HG03060 (cell line): ENCODE measurements at regions not wholly inside any gene's neighbourhood (a gene's known extent, or its start where the extent isn't known, plus 50 kb on each side); places are given as distances from the start of the nearest gene placed in this dataset.

ENCODE experiments used
- ATAC-seq: cut with Tn5 transposase; IDR thresholded peaks from one replicate; pipeline ENCODE4 v1.9.1; 2021; ENCODE audit warnings: low read depth, moderate number of reproducible peaks; ENCODE audit not compliant: unreplicated experiment

DNA sequence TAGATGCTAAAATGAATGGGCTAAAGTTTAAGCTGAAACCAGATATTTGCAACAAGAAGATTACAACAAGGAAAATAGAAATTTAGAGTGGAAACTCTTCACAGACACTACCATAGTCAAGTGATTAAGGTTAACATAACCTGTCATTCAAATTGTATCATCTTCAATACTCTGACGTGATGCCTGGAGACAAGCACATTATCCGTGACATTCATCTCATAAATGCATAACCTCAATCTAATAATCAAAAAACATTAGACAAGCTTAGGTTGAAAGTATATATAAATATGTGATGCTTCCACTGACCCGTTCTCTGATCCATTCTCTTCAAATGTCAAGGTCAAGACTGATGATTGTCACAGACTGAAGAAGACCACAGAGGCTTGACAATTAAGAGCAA is 263.8 kb upstream of the MEOX2 start:
- ATAC-seq: no peak

DNA sequence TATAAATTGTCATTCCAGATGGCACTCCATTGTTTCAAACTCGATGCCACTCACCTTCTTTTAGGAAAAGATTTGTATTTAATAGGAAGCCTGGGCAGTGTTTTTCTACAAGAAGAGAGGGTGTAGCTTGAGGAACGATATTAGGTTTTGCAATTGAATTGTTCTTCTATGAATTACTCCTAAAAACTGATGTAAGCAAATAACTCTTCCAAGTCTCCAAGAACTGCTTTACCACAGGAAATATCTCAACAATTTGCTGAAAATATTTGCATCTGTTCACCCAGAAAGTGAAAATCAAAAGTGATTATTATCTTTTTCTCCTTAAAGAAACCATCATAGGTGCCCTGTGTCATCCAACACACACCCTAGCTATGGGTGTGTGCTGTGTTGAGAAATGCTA is 261.3 kb upstream of the MEOX2 start:
- ATAC-seq: no peak

DNA sequence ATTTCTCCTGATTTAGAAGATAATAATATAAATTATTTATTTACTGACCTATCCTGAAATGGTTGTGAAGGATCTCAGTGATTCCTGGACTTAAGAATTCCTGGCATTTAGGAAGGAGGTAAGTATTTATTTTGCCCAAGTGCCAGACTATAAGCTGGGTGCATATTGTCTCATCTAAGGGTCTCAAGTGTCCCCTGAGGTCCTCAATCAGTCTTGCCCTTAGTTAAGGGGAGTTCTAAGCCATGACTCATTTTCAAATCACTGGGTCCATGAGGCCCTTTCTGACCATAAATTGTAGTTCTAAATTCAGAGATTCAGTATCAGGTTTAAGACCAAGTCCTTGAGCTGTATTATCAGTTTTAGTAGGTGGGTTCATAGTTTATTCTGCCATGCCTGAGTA is 251.6 kb upstream of the MEOX2 start:
- no peak for ATAC-seq

DNA sequence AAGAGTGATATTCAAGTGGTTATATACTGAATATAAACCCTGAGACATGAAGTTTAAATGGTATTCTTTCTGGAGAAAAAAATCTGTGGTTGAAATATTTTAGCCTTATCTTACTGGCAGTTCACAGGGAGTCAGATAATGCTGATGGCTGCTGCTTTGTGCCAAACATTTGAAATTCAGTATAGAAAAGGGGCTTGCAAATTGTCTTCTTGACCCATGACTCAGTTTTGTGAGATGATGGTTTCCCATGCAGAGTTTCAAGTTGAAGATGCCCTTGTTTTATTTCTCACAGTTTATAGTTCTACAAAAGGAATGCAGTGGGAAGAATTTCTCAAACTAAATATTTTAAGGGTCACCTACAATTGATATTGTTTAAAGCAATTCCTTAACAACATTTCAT is 251.1 kb upstream of the MEOX2 start:
- no peak for ATAC-seq

DNA sequence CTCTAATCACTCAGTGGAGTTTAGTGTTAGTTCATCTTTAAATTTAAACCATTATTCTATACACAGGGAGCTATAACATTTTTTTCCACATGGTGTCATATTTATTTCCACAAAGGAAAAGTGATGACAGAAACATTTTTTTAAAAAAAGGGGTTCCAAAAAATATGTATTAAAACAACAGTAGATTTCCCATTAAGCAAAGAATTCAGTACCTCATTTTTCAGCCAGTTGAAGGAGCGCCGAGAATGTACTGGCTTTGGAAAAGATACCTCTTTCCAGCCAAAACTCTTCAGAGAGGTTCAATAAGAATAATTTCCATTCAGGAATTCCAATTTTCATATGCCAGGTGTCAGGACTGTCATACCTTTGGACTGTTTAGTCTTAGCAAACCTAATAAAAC is 250.5 kb upstream of the MEOX2 start:
- no peak for ATAC-seq

DNA sequence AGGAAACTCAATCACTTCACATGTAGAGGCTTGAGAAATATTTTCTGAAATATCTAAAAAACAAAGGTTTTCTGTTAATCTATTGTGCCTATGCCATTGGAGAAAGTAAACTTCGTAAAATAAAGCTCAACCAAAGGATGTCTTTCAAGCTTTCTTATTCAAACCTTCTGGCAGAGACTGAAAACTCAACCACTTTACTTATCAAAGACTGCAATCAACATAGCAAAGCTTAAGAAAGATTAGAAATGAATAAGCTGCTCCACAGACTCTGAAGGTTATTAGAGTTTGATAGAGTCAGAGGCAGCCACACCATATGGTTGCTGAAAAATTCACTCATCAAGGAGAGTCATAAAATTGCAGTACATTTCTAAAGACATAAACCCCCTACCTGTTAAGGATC is 245.8 kb upstream of the MEOX2 start:
- ATAC-seq: no peak

DNA sequence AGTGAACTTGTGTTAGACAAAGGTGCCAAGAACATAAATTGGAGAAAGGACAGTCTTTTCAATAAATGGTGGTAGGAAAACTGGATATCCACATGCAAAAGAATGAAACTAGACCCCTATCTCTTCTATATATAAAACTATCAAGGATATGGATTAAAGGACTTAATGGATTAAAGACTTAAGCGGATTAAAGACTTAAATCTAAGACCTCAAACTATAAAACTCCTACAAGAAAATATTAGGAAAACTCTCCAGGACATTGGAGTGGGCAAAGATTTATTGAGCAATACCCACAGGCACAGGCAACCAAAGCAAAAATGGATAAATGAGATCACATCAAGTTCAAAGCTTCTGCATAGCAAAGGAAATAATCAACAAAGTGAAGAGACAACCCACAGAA is 242.9 kb upstream of the MEOX2 start:
- ATAC-seq: no peak

DNA sequence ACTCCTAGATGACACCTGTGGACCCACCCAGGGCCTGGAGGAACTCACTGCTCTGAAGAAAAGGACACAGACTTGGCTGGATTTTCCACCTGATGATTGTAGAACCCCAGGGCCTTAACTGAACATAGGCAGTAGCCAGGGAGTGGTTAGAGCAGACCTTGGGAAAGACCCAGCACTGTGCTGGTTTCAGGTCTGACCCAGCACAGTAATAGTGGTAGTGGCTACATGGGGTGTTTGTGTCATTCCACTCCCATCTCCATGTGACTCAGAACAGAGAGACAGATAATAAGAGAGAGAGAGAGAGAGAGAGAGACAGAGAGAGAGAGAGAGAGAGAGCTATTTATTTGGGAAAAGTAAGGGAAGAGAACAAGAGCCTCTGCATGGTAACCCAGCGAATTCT is 239.1 kb upstream of the MEOX2 start:
- ATAC-seq: no peak

DNA sequence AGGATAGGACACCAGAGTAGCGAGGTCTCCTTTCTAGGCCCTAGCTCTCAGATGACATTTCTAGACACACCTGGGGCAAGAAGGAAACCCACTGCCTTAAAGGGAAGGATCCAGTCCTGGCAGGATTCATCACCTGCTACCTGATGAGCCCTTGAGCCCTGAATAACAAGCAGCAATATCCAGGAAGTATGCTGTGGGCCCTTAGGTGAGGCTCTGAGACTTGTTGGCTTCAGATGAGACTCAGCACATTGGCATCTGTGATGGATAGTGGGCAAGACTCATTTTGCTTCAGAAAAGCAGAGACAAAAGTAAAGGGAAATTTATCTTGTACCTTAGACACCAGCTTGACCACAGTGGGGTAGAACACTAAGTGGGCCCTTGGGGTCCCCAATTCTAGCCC is 238.4 kb upstream of the MEOX2 start:
- ATAC-seq: no peak

DNA sequence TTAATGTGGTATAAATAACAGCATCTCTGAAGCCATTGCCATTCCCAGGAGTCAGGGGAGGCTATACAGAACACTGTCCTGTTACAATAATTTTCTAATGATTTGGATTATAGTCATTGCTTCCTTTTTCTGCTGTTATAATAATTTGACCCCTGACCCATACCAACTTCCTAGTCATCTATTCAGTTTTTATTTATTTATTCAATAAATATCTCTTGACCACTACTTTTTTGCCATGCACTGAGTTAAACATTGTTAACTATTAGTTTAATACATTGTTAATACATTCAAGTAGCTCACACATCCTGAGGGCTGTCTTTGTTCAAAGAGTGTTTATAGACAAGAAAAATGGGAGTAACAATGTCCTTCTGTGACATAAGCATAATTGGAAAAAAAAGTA is 235.5 kb upstream of the MEOX2 start:
- no peak for ATAC-seq

DNA sequence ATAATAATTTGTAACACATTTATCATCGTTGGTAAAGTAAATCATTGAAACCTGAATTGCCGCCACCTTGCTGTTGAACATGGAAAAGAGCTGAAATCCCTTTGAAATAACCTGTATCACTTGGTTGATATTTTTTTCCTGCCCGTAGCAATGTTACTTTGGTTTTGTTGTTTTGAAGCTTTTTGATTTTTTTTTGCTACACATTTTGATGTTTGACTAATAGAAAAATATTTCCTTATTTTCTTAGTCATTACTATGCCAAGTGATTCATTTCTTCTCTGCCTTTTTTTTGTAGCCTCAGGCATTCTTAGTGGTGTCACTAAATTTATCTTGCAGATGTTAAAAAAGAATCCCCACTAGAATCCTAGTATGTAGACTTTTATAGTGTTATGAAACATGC is 235.1 kb upstream of the MEOX2 start:
- no peak for ATAC-seq

DNA sequence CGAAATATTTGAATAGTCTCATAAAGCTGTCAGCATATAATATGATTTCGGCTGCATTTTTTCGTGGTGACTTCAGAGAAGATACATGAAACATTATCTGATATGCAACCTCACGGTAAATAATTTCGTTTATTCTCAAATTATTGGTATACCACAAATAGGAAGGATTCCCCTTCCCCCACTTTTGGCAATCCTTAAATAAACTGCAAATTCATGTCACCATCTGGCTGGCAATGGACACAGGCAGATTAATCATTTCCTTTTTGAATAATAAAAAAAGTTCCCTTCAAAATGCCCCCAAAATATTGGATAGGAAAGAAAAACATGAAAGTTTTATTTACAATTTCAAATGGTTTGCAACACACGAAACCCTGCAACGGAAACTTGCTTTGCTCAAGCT is 234.5 kb upstream of the MEOX2 start:
- ATAC-seq: no peak

DNA sequence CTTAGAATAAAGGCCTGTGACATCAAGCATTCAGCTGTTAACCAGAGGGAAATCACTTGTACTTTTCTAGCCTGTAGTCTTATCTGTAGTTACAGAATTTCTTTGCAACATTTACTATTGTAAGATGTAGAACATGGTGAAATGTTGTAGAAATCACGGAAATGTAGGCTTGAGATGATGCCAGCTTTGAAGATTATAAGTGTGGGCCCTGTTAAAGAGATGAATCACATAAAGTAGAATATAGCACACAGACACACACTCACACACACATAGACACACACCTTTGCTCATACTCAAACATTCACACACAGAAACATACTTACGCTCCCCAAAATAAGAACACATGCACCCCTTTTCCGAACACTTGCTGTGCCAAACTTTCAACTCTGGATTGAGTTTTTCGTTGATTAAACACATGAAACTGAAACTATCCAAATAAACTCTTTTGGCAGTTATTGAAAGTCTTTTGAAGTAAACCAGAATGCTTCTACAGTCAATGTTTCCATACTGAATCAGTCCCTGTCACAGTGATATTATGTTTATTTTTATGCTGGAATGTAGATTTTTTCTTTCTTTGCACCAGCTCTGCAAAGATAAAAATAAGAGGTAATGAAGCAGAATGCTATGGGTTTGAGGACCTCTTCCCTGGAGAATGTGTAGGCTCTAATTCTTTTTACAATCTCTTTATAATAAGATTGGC is 230.3 kb upstream of the MEOX2 start:
- ATAC-seq: no peak

DNA sequence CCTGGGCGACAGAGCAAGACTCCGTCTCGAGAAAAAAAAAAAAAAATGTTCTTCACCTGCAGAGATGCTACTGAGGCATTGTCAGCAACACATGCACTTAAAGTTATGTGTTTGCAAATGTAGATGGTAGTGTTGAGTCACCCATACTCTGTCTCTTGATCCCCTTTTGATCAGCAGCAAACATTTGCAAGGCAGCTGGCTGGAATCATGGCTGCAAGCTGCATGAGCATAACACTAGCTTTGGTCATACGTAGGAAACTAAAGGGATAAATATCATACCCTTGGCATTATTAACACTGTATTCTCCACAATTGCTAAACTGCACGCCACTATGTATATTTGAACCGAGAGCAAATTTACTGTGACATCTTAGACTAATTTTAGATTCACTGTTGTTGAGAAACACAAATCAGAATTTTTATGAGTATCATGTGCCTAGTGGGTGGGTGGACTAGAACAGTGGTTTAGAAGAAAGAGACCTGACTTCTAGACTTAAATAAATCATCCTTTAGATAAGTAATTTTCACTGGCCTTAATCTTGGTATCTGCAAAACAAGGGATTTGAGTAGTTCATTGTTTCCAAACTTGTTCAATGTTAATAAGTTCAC is 229.3 kb upstream of the MEOX2 start:
- ATAC-seq: no peak

DNA sequence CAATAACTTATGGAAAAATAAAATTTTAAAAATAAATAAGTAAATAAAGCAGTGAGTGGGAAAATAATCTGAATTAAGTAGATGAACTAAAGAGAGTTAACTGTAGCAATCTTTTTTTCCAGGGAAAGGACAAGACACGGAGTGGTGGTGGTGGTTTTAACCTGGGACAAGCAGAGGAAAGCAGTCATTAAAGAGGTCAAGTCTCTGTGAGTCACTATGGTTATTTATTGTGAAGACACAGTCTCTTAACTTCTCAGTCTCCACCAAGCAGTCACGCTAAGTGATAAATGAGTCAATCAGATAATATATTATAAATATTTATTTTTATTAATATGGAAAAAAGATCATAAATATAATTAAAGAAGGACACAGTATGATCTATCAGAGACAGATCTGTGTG is 228.1 kb upstream of the MEOX2 start:
- no peak for ATAC-seq

DNA sequence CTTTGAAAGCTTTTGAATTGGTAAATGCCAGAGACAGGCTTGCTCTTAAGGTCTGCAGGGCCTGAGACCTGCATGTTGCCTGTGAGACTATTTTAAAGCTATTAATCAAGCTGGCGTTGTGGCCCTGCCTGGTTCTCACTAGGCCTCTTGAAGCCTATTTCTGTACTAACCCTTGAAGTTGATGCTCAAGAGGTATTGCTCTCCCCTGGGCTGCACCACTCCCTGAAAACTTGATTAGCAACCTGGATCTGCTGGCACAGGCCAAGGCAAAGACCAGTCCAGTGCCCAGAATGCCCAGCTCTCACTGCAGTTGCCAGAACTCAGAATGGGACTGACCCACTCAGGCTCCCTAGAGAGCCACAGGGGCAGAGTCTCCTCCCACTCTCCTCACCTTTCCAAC is 220.0 kb upstream of the MEOX2 start:
- no peak for ATAC-seq

DNA sequence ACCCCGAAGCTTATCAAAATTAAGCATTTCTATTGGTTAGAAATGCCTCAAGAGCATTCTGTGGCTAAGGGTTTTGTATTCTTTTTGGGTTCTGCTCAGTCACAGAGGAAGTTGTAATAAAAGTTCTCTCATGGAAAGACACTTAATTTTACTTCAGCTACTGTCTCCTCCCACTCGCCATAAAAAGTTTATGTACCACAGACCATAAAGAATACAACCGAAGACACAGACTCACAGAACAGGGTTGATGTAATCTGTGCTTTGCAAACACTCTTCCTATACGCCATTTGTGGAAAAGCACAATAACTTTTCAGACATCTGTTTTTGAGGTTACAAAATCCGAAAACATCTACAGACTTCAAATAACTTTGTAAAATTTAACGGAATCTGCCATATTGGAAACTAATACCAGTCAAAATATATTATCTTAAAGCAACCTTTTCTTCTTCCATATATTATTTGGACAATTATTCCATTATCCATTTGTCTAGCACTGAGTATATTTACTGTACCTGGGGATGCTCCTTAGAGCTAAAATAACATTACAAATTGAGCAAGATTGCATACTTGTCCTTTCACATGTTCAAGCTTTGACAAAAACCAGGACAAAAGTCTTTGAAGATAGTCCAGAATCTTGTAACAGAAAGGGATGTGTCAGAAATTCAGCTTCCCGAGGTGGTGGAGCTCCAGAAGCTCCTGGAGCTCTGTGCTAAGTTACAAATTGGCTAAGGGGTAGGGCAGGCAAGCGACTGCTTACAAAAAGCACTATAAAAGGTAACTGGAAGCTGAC is 219.0 kb upstream of the MEOX2 start:
- ATAC-seq: no peak

DNA sequence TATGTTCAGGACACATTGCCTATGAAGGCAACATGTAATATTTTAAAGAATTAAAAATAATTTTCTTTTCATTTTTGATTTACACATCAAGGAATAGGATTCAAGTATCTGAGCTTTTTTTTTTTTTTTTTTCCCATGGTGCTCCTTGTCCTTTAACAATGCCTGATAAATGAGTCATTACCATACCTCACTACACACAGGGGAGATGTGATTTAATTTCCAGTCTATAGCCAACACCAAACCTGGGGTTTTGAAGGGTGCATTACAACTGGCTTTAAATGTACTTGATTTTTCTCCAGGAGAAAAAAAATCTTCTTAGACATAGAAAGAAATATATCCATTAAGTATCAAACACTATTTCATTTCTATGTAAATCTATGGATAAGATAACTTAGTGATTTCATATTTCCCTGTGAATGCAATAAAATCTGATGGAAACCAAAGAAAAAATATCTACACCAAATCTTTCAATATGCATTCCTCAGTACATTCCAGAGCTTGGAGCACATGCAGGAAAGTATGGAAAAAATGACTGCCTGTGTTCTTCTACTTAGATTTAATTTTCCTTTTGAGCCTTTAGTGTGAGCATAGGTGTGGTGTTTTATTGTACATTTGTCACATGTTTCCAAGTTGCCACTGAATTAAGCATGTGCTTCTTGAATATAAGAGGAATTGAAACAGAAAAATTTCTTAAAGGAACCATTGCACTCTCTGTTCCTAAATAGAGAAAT is 204.8 kb upstream of the MEOX2 start:
- no peak for ATAC-seq

DNA sequence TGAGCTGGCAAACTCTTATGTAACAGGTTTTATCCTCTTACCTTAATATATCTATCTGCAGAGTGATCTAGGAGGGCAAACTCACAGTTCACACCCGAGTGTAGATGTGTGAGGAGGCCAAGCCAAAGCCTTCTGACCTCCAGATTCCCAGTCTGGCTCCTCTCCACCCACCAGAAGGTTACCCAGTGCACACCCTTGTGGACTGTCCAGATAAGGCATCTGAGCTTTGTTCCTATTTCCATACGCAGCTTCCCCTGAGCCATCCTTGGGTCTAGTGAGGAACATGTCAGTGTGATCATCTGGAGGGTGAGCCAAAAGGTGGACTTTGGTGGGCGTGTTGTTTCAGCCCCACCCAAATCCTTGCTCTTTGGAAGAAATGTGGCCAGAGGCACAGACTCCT is 203.0 kb upstream of the MEOX2 start:
- ATAC-seq: no peak

DNA sequence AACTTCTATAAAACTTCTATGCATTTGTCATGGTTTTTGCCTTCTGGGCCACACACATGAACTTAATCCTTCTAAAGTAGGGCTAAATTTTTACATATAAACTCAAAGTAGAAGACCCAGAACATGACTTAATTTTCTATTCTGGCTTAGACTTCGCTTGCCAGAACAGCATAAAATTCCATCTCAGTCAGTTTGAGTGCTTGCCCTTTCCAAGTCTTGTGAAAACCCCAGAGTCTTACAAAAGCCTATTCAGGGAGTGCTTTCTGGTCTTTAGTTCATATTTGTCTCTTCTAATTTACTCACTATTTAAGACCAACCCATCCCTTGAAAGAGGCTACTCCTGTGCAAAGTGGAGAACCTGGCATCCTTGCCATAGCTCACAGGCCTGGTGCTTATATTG is 201.6 kb upstream of the MEOX2 start:
- no peak for ATAC-seq

DNA sequence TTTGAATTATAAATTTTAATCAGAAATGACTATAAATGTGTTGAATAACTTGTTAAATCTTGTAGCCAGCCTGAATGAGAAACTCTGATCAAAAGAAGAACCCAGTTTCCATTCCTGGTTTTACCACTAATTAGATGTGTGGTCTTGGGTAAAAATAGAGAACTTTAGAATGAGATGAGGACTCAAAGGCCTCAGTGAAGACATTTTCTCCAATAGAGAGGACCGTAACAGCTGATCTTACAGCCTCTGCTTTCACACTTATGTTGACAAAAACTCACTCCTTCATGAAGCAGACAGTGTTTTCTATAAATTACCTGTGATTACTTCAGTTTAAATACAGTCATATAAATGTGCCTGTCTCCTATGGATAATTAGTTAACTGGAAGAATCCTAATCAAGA is 200.1 kb upstream of the MEOX2 start:
- no peak for ATAC-seq
